ENCODE measurements at regions not wholly inside any gene's neighbourhood (a gene's known extent, or its start where the extent isn't known, plus 50 kb on each side); places are given as distances from the start of the nearest gene placed in this dataset.

DNA sequence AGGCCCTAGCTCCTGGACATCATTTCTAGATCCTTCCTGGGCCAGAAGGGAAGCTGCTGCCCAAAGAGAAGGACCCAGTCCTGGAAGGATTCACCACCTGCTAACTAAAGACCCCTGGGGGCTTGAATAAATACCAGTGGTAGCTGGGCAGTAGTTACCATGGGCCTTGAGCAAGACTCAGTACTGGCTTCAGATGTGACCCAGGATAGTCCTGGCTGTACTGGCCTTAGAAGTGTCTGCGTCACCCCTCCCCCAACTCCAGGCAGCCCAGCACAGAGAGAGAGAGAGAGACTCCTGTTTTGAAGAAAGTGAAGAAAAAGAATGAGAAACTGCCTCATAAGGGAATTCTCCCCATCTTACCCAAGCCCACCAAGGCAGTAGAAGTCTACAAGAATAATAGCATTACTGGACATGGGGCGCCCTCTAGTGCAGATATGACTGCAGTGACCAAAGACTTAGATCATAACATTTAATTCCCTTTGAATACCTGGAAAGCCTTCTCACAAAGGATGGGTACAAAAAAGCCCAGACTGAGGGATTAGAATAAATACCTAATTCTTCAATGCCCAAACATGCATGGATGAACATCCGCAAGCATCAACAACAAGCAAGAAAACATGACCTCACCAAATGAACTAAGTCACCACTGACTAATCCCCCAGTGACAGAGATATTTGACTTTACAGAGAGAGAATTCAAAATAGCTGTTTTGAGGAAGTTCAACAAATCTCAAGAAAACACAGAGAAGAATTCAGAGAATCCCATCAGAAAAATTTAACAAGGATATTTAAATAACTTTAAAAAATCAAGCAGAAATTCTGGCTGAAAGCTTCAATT lies 171.8 kb downstream of the HNRNPD start:
- 0 out of 2 replicates have a peak, but pooled peaks cover 5% of the 10 kb centered on the region for H3K9me3 ChIP-seq (ENCODE audit: control insufficient read depth, insufficient read depth, low read length)
- TF ChIP-seq EZH2phosphoT487 (IDR thresholded peaks at IDR 0.05; ENCODE audit: borderline replicate concordance, low read length), result no peak
- peak; percentile 84 for TF ChIP-seq CTCF (IDR thresholded peaks at IDR 0.05; ENCODE audit: low read depth, low read length, poor library complexity, severe bottlenecking)
- no peak overlapping the region for H3K4me2 ChIP-seq (ENCODE audit: low read length)
- no peaks in the 10 kb centered on the region for H3K27me3 ChIP-seq (ENCODE audit: control insufficient read depth, low read length)
- no peaks in the 10 kb centered on the region for H3K36me3 ChIP-seq (ENCODE audit: control insufficient read depth, low read length)
- H3F3A ChIP-seq (ENCODE audit: control insufficient read depth, insufficient read depth), result no peaks in the 10 kb centered on the region
- no peak overlapping the region for H3K27ac ChIP-seq (ENCODE audit: low read depth, low read length)
- no peaks in the 10 kb centered on the region for H3K4me1 ChIP-seq (ENCODE audit: control insufficient read depth, low read length)
- H3K9me2 ChIP-seq (replicated peaks; ENCODE audit: control insufficient read depth, low read length), result no peaks in the 10 kb centered on the region
- no peaks in the 10 kb centered on the region for H3K79me2 ChIP-seq (ENCODE audit: control insufficient read depth, low read length)
- H4K20me1 ChIP-seq (ENCODE audit: control insufficient read depth, insufficient read depth, low read depth, low read length), result no peaks in the 10 kb centered on the region
- no peak overlapping the region for H3K4me3 ChIP-seq (ENCODE audit: low read length)

DNA sequence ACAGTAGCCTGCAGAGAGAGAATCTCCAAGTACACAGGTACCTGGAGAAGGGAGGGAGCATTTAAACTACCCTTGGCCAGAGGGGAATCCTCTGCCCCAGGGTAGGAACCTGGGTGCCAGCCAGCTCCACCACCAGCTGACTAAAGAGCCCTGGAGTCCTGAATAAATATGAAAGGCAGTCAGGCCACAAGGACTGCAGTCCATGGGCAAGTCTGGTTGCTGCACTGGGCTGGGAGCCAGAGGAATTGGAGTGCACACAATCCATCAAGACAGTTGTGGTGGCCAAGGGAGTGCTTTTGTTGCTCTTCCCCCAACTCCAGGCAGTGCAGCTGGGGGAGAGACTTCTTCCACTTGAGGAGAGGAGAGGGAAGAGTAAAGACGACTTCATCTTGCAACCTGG lies 172.5 kb downstream of the HNRNPD start:
- H3K79me2 ChIP-seq (ENCODE audit: control insufficient read depth, low read length), result no peaks in the 10 kb centered on the region
- H3K9me3 ChIP-seq (ENCODE audit: control insufficient read depth, insufficient read depth, low read length), result 0 out of 2 replicates have a peak, but pooled peaks cover 3% of the 10 kb centered on the region
- H3K4me2 ChIP-seq (ENCODE audit: low read length), result no peak overlapping the region
- H3K4me3 ChIP-seq (ENCODE audit: low read length), result no peak overlapping the region
- TF ChIP-seq EZH2phosphoT487 (IDR thresholded peaks at IDR 0.05; ENCODE audit: borderline replicate concordance, low read length) (no peak), CTCF (IDR thresholded peaks at IDR 0.05; ENCODE audit: low read depth, low read length, poor library complexity, severe bottlenecking) (no peak)
- H3K36me3 ChIP-seq (ENCODE audit: control insufficient read depth, low read length), result no peaks in the 10 kb centered on the region
- no peaks in the 10 kb centered on the region for H3K27me3 ChIP-seq (ENCODE audit: control insufficient read depth, low read length)
- no peaks in the 10 kb centered on the region for H4K20me1 ChIP-seq (ENCODE audit: control insufficient read depth, insufficient read depth, low read depth, low read length)
- no peaks in the 10 kb centered on the region for H3K4me1 ChIP-seq (ENCODE audit: control insufficient read depth, low read length)
- H3K9me2 ChIP-seq (replicated peaks; ENCODE audit: control insufficient read depth, low read length), result no peaks in the 10 kb centered on the region
- H3F3A ChIP-seq (ENCODE audit: control insufficient read depth, insufficient read depth), result no peaks in the 10 kb centered on the region
- no peak overlapping the region for H3K27ac ChIP-seq (ENCODE audit: low read depth, low read length)

DNA sequence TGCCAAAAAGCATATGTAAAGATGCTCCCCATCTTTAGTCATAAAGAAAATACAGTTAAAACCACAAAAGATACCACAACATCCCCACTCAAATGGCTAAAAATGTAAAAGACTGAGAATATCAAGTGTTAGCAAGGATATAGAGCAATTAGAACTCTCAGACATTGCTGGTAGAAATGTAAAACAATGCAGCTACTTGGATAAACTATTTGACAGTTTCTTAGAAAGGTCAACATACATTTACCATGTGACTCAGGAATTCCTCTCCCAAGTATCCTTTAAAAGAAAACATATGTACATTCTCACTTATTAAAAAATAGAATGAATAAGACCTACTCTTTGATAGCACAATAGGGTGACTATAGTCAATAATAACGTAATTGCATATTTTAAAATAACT lies 173.7 kb downstream of the HNRNPD start:
- H3K4me2 ChIP-seq (ENCODE audit: low read length), result no peak overlapping the region
- H3K27me3 ChIP-seq (ENCODE audit: control insufficient read depth, low read length), result no peaks in the 10 kb centered on the region
- no peak overlapping the region for H3K27ac ChIP-seq (ENCODE audit: low read depth, low read length)
- H4K20me1 ChIP-seq (ENCODE audit: control insufficient read depth, insufficient read depth, low read depth, low read length), result no peaks in the 10 kb centered on the region
- H3K4me3 ChIP-seq (ENCODE audit: low read length), result no peak overlapping the region
- no peaks in the 10 kb centered on the region for H3K9me3 ChIP-seq (ENCODE audit: control insufficient read depth, insufficient read depth, low read length)
- no peaks in the 10 kb centered on the region for H3F3A ChIP-seq (ENCODE audit: control insufficient read depth, insufficient read depth)
- TF ChIP-seq CTCF (IDR thresholded peaks at IDR 0.05; ENCODE audit: low read depth, low read length, poor library complexity, severe bottlenecking) (no peak), EZH2phosphoT487 (IDR thresholded peaks at IDR 0.05; ENCODE audit: borderline replicate concordance, low read length) (no peak)
- no peaks in the 10 kb centered on the region for H3K79me2 ChIP-seq (ENCODE audit: control insufficient read depth, low read length)
- H3K4me1 ChIP-seq (ENCODE audit: control insufficient read depth, low read length), result no peaks in the 10 kb centered on the region
- no peaks in the 10 kb centered on the region for H3K9me2 ChIP-seq (replicated peaks; ENCODE audit: control insufficient read depth, low read length)
- no peaks in the 10 kb centered on the region for H3K36me3 ChIP-seq (ENCODE audit: control insufficient read depth, low read length)

All from DOHH2 (cell line).